ENCODE measurements at regions not wholly inside any gene's neighbourhood (a gene's known extent, or its start where the extent isn't known, plus 50 kb on each side); places are given as distances from the start of the nearest gene placed in this dataset.

DNA sequence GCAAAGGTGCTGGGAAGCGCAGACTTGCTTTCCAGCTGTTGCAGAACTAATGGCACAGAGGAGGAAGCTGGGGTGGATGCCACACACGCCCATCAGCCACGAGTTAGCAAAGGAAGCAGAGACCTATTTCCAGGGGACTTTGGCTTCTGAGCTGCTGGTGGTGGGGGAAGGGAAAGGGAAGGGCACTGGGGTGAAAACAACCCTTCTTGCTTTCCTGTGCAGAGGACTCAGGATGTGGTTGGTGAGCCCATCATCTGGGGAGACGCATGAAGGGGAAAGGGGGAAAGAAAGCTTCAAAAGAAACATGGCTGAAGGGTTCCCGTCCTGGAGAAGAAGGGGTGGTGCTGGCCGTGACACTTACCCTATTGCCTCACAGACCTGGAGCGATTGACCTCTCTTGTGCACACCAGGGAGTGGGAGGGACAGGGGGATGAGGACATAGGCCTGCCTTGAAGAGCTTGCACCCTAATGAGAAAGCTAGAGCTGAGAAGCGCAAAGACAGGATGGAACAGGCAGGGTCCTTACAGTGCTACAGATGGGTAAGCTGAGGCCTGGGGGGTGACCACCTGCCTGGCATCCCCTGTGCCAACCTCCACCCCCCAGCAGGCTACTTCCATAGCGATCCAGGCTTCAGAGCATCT lies 140.8 kb upstream of the RAB4A start:
- no peak for TF ChIP-seq YY1 (IDR thresholded peaks at IDR 0.05; ENCODE audit: insufficient read depth, insufficient read length)
- no peak for TF ChIP-seq ZNF274 (IDR thresholded peaks at IDR 0.05; ENCODE audit: low read depth, low read length)

Data from NT2/D1 (cell line).